ENCODE measurements at regions not wholly inside any gene's neighbourhood (a gene's known extent, or its start where the extent isn't known, plus 50 kb on each side); places are given as distances from the start of the nearest gene placed in this dataset.

DNA sequence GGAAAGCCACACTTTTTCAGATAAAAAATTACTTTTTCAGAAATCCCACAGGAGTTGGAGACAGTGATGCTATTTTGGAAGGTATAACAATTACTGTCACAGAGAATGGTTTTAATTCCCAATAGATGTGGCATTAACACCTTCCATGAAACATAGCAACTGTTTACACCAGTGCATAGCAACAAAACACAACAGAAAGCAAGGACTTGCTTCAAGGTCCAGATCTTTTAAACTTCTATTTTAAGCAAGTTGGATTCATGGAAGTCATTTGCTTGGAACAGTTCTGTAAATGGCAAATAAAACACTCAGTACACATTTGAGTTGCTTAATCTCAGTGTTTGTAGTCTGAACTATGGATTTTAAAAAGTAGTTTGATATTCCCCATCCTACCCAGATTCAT is 385.9 kb upstream of the SPRY2 start:
- CTCF ChIA-PET: no interaction called here
- no peak overlapping the region for H2AFZ ChIP-seq (ENCODE audit: insufficient read depth, low read depth, low read length, poor library complexity, severe bottlenecking)
- no peak overlapping the region for H3K4me3 ChIP-seq (ENCODE audit: control extremely low read depth in 1 of 5, extremely low read depth in 1 of 5, insufficient read depth in 1 of 5, low read depth in 2 of 5, low read length in 4 of 5)
- Mint-ChIP-seq H3K4me1 (no peaks in the 10 kb centered on the region), H3K27me3 (no peaks in the 10 kb centered on the region), H3K27ac (no peak overlapping the region), H3K9me3 (ENCODE audit: insufficient read depth) (peaks cover 2% of the 10 kb centered on the region), H3K4me3 (no peak overlapping the region)
- H4K20me1 ChIP-seq (ENCODE audit: control insufficient read depth, insufficient read depth, low read length, poor library complexity, severe bottlenecking): no peaks in the 10 kb centered on the region
- DNase-seq (no peak), ATAC-seq (ENCODE audit: low read depth) (no peak)
- H3K27me3 ChIP-seq (replicated peaks in 1 of 4; ENCODE audit: control extremely low read depth in 1 of 4, control insufficient read depth in 3 of 4, insufficient read depth in 4 of 4, low read length in 3 of 4): no peaks in the 10 kb centered on the region
- no peak overlapping the region for H3K9ac ChIP-seq (ENCODE audit: low read length)
- H3K79me2 ChIP-seq (ENCODE audit: control insufficient read depth, insufficient read depth, low read length): no peaks in the 10 kb centered on the region
- POLR2A ChIA-PET: no interaction called here
- H3K27ac ChIP-seq (ENCODE audit: low read length in 2 of 2): no peak overlapping the region
- H3K9me3 ChIP-seq (ENCODE audit: control extremely low read depth in 1 of 3, control insufficient read depth in 2 of 3, insufficient read depth in 1 of 3, low read length in 2 of 3): peaks cover 0 to 1% (median 0%) of the 10 kb centered on the region in 3 donors
- intact Hi-C loops (cut with micrococcal nuclease): no loop called here
- TF ChIP-seq, protein P1, sequence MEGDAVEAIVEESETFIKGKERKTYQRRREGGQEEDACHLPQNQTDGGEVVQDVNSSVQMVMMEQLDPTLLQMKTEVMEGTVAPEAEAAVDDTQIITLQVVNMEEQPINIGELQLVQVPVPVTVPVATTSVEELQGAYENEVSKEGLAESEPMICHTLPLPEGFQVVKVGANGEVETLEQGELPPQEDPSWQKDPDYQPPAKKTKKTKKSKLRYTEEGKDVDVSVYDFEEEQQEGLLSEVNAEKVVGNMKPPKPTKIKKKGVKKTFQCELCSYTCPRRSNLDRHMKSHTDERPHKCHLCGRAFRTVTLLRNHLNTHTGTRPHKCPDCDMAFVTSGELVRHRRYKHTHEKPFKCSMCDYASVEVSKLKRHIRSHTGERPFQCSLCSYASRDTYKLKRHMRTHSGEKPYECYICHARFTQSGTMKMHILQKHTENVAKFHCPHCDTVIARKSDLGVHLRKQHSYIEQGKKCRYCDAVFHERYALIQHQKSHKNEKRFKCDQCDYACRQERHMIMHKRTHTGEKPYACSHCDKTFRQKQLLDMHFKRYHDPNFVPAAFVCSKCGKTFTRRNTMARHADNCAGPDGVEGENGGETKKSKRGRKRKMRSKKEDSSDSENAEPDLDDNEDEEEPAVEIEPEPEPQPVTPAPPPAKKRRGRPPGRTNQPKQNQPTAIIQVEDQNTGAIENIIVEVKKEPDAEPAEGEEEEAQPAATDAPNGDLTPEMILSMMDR (IDR thresholded peaks at IDR 0.05): no peak
- no peak for TF ChIP-seq EZH2 (IDR thresholded peaks at IDR 0.05; ENCODE audit: borderline replicate concordance, insufficient read depth, low read depth, low read length, poor library complexity, severe bottlenecking)
- no peak overlapping the region for H3K4me2 ChIP-seq (replicated peaks; ENCODE audit: low read depth, low read length, poor library complexity, severe bottlenecking)
- no peaks in the 10 kb centered on the region for H3K36me3 ChIP-seq (replicated peaks in 1 of 2; ENCODE audit: control extremely low read depth in 1 of 2, control insufficient read depth in 1 of 2, extremely low read depth in 1 of 2, insufficient read depth in 2 of 2, low read length in 1 of 2)
- H3K4me1 ChIP-seq (ENCODE audit: control insufficient read depth in 2 of 2, insufficient read depth in 2 of 2, low read length in 2 of 2): no peaks in the 10 kb centered on the region

DNA sequence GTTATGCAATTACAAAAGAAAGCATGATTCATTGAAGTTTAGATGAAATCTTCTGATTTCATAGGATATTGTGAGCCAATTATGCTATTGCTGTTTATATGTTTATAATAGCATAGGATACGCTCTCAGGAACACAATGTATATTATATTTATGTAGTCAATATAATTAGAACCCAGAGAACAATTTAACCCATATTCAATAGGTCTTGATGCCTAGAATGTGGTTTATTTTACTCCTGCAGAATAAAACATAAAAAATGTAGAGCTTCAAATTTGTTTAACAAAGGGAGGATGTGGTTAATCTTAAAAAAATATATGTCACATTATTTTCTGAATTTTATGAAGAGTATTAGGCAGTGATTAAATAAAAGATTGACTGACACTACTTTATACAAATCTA is 380.8 kb upstream of the SPRY2 start:
- no peaks in the 10 kb centered on the region for H3K27me3 Mint-ChIP-seq
- intact Hi-C loops (cut with micrococcal nuclease): no loop called here
- TF ChIP-seq EZH2 (IDR thresholded peaks at IDR 0.05; ENCODE audit: borderline replicate concordance, insufficient read depth, low read depth, low read length, poor library complexity, severe bottlenecking): no peak
- TF ChIP-seq, protein P1 (IDR thresholded peaks at IDR 0.05): no peak
- Histone ChIP-seq H3K27me3 (replicated peaks in 1 of 4; ENCODE audit: control extremely low read depth in 1 of 4, control insufficient read depth in 3 of 4, insufficient read depth in 4 of 4, low read length in 3 of 4) (no peaks in the 10 kb centered on the region), H3K4me2 (replicated peaks; ENCODE audit: low read depth, low read length, poor library complexity, severe bottlenecking) (no peak overlapping the region), H3K9ac (ENCODE audit: low read length) (no peak overlapping the region), H3K27ac (ENCODE audit: low read length in 2 of 2) (no peak overlapping the region), H3K9me3 (ENCODE audit: control extremely low read depth in 1 of 3, control insufficient read depth in 2 of 3, insufficient read depth in 1 of 3, low read length in 2 of 3) (peaks cover 0 to 1% (median 0%) of the 10 kb centered on the region in 3 donors), H3K4me3 (ENCODE audit: control extremely low read depth in 1 of 5, extremely low read depth in 1 of 5, insufficient read depth in 1 of 5, low read depth in 2 of 5, low read length in 4 of 5) (no peak overlapping the region), H3K36me3 (replicated peaks in 1 of 2; ENCODE audit: control extremely low read depth in 1 of 2, control insufficient read depth in 1 of 2, extremely low read depth in 1 of 2, insufficient read depth in 2 of 2, low read length in 1 of 2) (no peaks in the 10 kb centered on the region), H3K4me1 (ENCODE audit: control insufficient read depth in 2 of 2, insufficient read depth in 2 of 2, low read length in 2 of 2) (peaks cover 1 to 3% of the 10 kb centered on the region in 2 donors), H3K79me2 (ENCODE audit: control insufficient read depth, insufficient read depth, low read length) (no peaks in the 10 kb centered on the region), H2AFZ (ENCODE audit: insufficient read depth, low read depth, low read length, poor library complexity, severe bottlenecking) (no peak overlapping the region), H4K20me1 (ENCODE audit: control insufficient read depth, insufficient read depth, low read length, poor library complexity, severe bottlenecking) (no peaks in the 10 kb centered on the region)
- CTCF ChIA-PET: no interaction called here
- POLR2A ChIA-PET: no interaction called here
- H3K4me3 Mint-ChIP-seq: no peak overlapping the region
- H3K27ac Mint-ChIP-seq: no peak overlapping the region
- ATAC-seq (ENCODE audit: low read depth) (no peak), DNase-seq (no peak)
- WGBS (ENCODE audit: insufficient coverage): no CpG with 5 or more reads among the region's 1 CpG
- peaks cover 2% of the 10 kb centered on the region for H3K9me3 Mint-ChIP-seq (ENCODE audit: insufficient read depth)
- H3K4me1 Mint-ChIP-seq: peaks cover 1% of the 10 kb centered on the region
